Activated T-cell treated with anti-CD3 and anti-CD28 coated beads for 48 hours (primary cell): ENCODE measurements at regions not wholly inside any gene's neighbourhood (a gene's known extent, or its start where the extent isn't known, plus 50 kb on each side); places are given as distances from the start of the nearest gene placed in this dataset.

Experiments used
- DNase-seq: peaks from one replicate; pipeline ENCODE4 v3.0.0-alpha.2; 2020; ENCODE audit warnings: low read depth

- no peak for DNase-seq
Observed at GRCh38 chr2:195047955-195048354, 609.1 kb upstream of the SLC39A10 start.

GRCh38 chr2:195044801-195045200, 612.2 kb upstream of the SLC39A10 start:
- no peak for DNase-seq

DNA sequence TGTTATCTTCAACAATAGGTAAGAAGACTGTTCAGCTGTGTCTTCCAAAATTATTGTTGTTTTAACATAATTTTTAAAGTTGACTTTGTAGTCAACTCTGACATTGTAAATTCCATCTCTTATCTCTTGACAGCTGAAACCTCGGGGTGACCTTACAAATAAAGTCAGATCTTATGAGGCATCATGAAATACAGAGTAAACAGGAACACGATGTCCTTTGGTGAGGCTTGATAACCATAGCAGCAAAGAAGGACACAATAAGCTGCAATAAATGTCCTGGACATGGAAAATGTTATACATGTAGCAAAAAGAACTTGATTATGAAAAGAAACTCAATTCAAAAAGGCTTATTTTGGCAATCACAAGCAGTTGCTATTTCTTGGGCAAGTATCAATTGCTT, 618.9 kb upstream of the SLC39A10 start:
- no peak for DNase-seq

DNA sequence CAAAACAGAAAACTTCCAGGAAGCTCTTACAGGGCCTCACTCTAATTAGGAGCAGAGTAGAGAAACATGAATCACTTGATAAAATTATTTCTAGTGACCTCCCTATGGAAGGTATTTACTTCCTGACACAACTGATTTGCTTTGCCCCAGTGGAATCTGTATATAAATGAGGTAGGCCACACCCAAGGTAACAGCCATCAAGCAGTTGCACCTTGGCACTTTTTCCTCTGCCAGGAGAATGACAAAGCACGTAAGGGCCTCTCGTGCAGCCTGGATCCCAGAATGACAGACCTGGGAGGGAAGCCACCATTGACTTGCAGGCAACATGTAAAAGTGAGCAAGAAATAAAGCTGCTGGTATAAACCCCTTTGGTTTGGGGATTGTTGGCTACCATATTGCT, 620.0 kb upstream of the SLC39A10 start:
- no peak for DNase-seq

GRCh38 chr2:195031411-195031810, 625.6 kb upstream of the SLC39A10 start:
- no peak for DNase-seq

- DNase-seq = no peak
Observed at GRCh38 chr2:195029804-195030654, 627.0 kb upstream of the SLC39A10 start.

DNA sequence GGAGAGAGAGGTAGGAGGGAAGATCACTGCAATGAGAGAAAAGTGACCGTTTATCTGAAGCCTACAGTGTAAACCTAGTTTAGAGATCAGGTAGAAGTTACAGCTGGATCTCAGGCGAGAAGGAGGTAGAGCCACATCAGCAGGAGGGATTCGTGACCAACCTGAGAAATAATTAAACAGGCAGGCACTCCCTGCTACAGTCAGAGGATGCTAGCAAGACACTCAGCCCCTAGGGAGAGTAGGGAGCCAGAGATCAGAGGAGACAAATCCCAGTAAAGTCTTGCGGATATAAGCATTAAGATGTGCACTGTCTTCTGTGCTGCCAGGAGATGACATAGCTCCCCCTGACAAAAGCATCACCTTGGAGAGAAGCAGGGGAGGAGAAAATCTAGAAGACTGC, 629.1 kb upstream of the SLC39A10 start:
- no peak for DNase-seq

- DNase-seq = no peak
Observed at GRCh38 chr2:195026261-195026660, 630.8 kb upstream of the SLC39A10 start.

- no peak for DNase-seq
Observed at GRCh38 chr2:195022508-195022830, 634.6 kb upstream of the SLC39A10 start.

DNA sequence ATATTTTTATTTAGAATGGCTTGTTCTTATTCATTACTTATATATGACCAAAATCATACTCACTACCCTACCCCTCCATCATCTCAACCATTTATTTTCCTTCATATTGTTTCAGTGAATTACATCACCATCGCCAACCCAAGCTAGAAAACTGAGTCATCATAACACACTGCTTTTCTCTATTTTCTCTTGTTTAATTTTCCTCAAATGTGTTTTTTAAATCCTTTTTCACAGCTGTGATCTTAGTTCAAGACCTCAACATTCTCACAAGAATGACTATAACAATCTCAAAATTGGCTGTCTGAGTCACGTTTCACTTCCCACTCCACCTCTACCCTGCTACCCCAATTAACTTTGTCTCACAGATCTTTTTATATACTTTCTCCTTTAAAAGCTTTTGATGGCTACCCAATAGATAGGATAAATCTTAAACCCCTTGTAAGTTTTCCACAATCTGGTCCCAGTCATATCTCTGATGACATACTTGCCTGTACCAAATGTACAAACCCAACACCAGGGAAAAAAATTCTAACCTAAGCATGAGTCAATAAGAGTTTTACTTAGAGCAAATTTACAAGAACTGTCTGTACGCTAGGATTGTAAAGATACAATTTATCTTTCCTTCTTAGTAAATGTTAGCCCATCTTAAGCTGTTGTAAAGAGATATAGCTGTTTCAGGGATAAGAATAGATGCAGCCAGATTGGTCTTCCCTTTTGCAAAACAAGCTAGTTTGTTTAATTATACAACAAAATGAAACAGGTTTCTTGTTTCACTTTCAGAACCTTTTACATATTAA, 635.1 kb upstream of the SLC39A10 start:
- DNase-seq = no peak

- no peak for DNase-seq
Observed at GRCh38 chr2:195018462-195018861, 638.6 kb upstream of the SLC39A10 start.

DNA sequence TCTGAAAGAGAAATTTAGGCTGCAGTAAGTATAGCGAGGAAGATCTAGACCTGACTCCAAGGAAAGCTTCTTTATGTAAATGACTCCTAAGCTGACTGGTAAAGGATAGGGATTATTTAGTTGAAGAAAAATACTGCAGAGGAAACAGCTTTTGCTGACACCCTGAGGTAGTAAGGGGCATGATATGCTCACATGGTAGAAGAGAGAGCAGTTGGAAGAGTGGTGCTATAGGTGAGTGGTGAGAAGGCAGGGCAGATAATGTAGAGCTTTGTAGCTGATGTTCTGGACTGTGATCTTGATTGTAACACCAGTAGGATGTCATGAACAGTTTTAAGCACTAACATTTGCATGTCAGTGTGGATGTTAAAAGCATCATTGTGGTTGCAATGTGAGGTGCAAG, 639.1 kb upstream of the SLC39A10 start:
- DNase-seq = no peak

DNA sequence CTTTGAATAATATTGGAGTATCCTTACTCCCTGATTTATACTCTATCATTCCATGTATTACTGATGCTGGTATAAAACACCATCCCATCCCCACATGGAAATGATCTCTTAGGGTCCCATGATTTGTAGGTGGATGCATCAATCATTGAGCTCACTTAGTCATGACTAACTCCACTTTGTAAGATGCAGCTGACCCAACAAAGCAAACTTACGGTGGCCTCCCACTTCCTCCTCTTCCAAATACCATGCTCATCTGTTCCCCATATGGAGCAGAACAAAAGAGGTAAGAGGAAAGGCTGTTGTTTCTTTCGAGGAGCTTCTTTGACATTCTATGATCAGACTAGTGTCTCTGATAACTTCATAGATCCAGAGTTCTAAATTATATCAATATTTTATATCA, 640.2 kb upstream of the SLC39A10 start:
- DNase-seq = no peak

DNA sequence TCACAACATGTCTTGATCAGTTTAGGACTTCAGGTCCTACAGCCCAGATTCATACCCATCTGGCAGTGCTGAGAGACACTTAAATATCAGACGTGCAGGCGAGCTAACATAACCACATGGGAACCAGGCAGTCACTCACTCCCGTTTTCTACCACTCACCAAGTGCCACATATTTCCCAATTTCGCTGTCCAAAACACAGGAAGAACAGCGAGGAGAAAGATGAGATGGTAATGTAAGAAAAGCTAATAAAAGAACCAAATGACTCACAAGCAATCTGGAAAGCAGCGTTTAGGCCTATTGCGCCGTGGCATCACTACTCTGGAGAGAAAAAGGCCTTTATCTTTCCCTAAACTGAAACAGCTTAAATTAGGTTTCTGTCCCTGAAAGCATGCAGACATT, 647.8 kb upstream of the SLC39A10 start:
- no peak for DNase-seq

- DNase-seq = no peak
Observed at GRCh38 chr2:195006856-195007255, 650.2 kb upstream of the SLC39A10 start.

DNA sequence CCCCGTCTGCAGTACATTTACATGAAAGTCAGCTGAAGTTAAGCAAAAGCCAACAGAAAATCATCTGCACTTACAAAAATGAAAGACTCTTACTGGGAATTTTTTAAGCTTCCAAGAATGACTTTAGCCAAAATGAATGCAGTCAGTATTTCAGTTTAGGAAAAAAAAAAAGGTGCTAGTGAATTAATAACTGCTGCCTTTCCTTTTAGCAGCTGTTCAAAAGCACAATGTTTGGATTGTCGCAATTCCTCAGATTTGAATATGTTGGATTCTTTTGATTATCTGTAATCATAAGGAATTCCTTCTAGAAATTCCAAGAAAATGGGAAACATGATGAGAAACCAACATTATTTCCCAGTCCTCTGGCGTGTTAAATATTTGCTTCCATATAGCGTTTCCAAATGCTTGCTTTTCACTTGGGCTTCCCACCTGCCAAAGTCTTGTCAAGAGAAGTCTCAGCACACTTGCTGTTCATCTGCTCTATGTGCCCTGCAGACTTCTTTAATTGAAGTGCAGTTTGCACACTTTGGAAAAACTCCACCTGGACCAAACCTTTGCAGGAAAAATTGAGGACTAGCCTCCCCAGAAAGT, 653.0 kb upstream of the SLC39A10 start:
- DNase-seq = no peak

GRCh38 chr2:195001924-195002323, 655.1 kb upstream of the SLC39A10 start:
- DNase-seq = no peak

GRCh38 chr2:194999771-195000170, 657.3 kb upstream of the SLC39A10 start:
- DNase-seq = no peak

GRCh38 chr2:194992648-194993047, 664.4 kb upstream of the SLC39A10 start:
- DNase-seq = no peak

DNA sequence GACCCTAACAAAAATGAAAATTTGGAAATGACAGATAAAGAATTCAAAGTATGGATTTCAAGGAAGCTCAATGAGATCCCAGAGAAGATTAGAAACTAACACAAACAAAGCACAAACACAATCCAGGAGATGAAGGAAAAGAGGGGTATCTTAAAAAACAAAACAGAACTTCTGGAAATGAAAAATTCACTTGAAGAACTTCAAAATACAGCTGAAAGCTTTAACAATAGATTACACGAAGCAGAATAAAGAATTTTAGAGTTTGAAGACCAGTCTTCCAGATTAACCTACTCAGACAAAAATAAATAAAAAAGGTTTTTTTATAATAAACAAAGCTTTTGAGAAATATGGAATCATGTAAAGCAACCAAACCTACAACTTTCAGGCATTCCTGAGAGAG, 671.8 kb upstream of the SLC39A10 start:
- no peak for DNase-seq

DNA sequence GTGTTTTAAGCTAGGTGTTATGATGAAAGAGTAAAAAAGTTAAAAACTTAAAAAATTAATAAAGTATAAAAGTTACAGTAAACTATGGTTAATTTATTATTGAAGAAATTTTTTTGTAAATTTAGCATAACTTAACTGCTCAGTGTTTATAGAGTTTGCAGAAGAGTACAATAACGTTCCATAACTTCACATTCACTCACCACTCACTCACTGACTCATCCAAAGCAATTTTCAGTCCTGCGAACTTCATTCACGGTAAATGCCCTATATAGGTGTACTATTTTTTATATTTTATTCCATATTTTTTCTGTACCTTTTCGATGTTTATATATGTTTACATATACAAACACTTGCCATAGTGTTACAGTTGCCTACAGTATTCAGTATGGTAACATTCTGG, 694.8 kb upstream of the SLC39A10 start:
- DNase-seq = no peak

DNA sequence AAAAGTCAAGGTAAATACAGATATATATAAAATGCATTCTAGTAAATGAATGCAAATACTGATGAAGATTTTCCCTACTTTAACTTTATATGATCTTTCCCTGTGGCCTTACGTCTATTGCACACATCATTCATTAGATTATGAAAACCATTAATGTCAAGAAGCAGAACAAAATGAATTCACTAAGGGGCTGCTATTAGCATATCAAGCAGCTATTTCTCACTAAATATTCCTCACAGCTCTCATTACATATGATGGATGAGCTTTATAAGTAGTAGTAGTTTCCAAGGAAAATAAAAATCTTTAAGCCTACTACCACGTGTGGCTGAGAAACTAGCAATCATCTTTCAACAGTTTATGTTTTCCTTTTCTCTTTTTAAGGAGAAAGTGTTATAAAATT, 702.8 kb upstream of the SLC39A10 start:
- DNase-seq = no peak

DNA sequence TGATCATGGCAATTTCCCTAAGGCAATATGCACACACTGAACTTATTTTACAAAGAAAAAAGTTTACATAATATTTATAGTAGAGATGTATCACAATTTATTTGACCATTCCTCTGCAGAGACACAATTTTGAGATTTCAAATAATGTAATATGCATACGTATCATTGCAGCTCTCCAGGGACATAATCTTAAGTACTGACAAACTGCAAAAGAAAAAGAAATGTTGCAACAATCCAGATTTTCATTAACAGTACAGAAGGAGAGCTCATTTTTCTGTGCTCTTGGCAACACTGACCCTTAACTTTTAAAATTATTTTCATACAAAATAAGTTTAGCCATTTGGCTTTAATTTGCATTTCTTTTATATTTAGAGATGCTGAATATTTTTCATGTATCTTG, 710.2 kb upstream of the SLC39A10 start:
- DNase-seq = no peak
